ENCODE measurements at regions not wholly inside any gene's neighbourhood (a gene's known extent, or its start where the extent isn't known, plus 50 kb on each side); places are given as distances from the start of the nearest gene placed in this dataset.

- DNase-seq (ENCODE audit: low spot score) = peak; percentile 22
- TF ChIP-seq CTCF (conservative IDR thresholded peaks at IDR 0.05; ENCODE audit: low read depth) = no peak
- ChIA-PET CTCF (no interaction called here), POLR2A (ENCODE audit: low non-redundant PET) (no interaction called here)
- H3K27ac ChIP-seq = no peak overlapping the region
Measured at GRCh38 chr1:60637651-60638050, 444.7 kb upstream of the NFIA start.

GRCh38 chr1:60636946-60637345 lies 445.4 kb upstream of the NFIA start:
- ChIA-PET CTCF (no interaction called here), POLR2A (ENCODE audit: low non-redundant PET) (no interaction called here)
- TF ChIP-seq CTCF (conservative IDR thresholded peaks at IDR 0.05; ENCODE audit: low read depth) = no peak
- no peak overlapping the region for H3K27ac ChIP-seq
- DNase-seq (ENCODE audit: low spot score) = no peak

- POLR2A ChIA-PET (ENCODE audit: low non-redundant PET) = no interaction called here
- no peak for TF ChIP-seq CTCF (conservative IDR thresholded peaks at IDR 0.05; ENCODE audit: low read depth)
- DNase-seq (ENCODE audit: low spot score) = no peak
- CTCF ChIA-PET = no interaction called here
- H3K27ac ChIP-seq = no peak overlapping the region
Measured at GRCh38 chr1:60634106-60634505, 448.3 kb upstream of the NFIA start.

GRCh38 chr1:60622486-60622885 lies 459.9 kb upstream of the NFIA start:
- CTCF ChIA-PET = no interaction called here
- POLR2A ChIA-PET (ENCODE audit: low non-redundant PET) = no interaction called here
- DNase-seq (ENCODE audit: low spot score) = no peak
- TF ChIP-seq CTCF (conservative IDR thresholded peaks at IDR 0.05; ENCODE audit: low read depth) = no peak
- H3K27ac ChIP-seq = no peak overlapping the region

- ChIA-PET POLR2A (ENCODE audit: low non-redundant PET) (no interaction called here), CTCF (interaction anchor here (0.6 kb wide), 1 partner anchor 42 kb away, joined by 3 read pairs; no protein-coding TSS in a partner anchor)
- no peak for DNase-seq (ENCODE audit: low spot score)
- H3K27ac ChIP-seq = no peak overlapping the region
- TF ChIP-seq CTCF (conservative IDR thresholded peaks at IDR 0.05; ENCODE audit: low read depth) = no peak
Measured at GRCh38 chr1:60621368-60621851, 461.0 kb upstream of the NFIA start.

GRCh38 chr1:60620087-60620486 lies 462.3 kb upstream of the NFIA start:
- POLR2A ChIA-PET (ENCODE audit: low non-redundant PET) = no interaction called here
- CTCF ChIA-PET = no interaction called here

More at GRCh38 chr1:60620087-60620486, 462.3 kb upstream of the NFIA start:
- no peak overlapping the region for H3K27ac ChIP-seq
- no peak for TF ChIP-seq CTCF (conservative IDR thresholded peaks at IDR 0.05; ENCODE audit: low read depth)
- DNase-seq (ENCODE audit: low spot score) = no peak
